HTR-8/SVneo (cell line): ENCODE measurements at regions not wholly inside any gene's neighbourhood (a gene's known extent, or its start where the extent isn't known, plus 50 kb on each side); places are given as distances from the start of the nearest gene placed in this dataset.

ENCODE experiments used
- DNase-seq: peaks from one replicate; pipeline ENCODE4 v3.0.0; 2011; ENCODE audit warnings: low spot score, mixed read lengths; ENCODE audit not compliant: insufficient read length
- FAIRE-seq: peaks from 2 replicates; lab custom pipeline; 2011; peaks lifted over from hg19 to GRCh38; lab: Jason Lieb, UNC

DNA sequence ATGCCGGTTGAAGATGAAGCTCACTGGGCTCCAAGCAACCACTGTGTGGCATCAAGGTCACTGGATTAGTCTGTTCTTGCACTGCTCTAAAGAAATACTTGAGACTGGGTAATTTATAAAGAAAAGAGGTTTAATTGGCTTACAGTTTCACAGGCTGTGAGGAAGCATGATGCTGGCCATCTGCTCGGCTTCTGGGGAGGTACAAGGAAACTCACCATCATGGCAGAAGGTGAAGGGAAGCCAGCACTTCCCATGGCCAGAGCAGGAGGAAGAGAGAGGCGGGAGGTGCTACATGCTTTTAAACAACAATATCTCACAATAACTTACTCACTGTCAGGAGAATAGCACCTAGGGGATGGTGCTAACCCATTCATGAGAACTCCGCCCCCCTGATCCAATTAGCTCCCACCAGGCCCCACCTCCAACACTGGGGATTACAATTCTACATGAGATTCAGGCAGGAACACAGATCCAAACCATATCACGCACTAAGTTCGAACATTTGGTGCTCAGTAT lies 109.7 kb upstream of the MGAT5 start:
- no peak for DNase-seq
- FAIRE-seq = no peak

GRCh38 chr2:134144651-134145050 lies 109.2 kb upstream of the MGAT5 start:
- DNase-seq (no peak), FAIRE-seq (no peak)

GRCh38 chr2:134145519-134145918 lies 108.4 kb upstream of the MGAT5 start:
- no peak for FAIRE-seq
- DNase-seq = no peak

DNA sequence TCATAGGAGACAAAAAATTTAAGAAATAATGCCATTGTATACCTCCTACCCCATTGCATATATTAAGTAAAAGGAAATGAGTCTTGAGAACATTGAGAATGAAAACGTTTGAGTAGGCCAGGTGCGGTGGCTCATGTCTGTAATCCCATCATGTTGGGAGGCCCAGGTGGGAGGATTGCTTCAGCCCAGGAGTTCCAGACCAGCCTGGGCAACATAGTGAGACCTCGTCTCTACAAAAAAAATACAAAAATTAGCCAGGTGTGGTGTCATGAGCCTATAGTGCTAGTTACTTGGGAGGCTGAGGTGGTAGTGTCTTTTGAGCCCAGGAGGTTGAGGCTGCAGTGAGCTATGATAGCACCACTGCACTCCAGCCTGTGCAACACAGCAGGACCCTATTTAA lies 107.7 kb upstream of the MGAT5 start:
- DNase-seq (no peak), FAIRE-seq (no peak)

DNA sequence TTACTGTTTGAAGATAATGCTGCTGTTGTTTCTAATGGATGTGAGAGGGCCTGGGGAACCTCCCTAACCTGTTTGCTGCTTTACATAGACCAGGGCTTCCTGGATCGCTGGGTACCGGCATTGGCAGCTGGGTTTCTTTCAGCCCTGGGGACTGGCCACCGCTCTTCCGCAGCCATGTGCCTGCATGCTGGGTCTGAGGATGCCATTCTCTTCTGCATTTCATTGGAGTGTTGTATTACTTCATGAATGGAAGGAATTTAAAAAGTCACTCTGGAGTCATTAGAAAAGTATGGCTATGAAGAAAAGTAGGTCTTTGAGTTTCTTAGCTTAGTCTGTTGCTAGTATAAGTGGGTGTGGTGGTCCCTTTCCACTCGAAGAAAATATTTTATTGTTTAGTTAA lies 107.3 kb upstream of the MGAT5 start:
- DNase-seq = no peak
- no peak for FAIRE-seq

- DNase-seq = no peak
- FAIRE-seq = no peak
Measured at GRCh38 chr2:134148172-134148571, 105.7 kb upstream of the MGAT5 start.

DNA sequence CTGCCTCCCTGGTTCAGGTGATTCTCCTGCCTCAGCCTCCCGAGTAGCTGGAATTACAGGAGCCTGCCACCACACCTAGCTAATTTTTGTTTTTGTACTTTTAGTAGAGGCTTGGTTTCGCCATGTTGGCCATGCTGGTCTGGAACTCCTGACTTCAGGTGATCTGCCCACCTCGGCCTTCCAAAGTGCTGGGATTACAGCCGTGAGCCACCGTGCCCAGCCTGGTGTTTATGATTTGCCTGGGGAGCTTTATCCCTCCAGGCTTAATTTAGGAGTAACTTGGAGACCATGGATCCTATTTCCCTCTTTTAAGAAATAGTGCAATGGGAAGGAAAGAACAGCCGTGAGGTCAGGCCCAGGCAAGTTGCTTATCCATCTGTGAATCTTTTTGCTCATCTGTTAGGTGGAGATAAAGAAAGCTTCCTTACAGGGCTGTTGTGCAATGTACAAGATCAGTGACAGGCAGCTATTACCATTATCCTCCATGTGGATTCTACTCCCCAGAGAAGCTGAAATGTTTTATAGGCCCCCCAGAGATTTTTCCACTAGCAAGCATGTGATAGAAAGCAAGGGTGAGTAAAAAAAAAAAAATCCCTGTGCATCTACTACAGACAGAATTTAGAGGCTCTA lies 104.9 kb upstream of the MGAT5 start:
- DNase-seq (no peak), FAIRE-seq (no peak)

DNA sequence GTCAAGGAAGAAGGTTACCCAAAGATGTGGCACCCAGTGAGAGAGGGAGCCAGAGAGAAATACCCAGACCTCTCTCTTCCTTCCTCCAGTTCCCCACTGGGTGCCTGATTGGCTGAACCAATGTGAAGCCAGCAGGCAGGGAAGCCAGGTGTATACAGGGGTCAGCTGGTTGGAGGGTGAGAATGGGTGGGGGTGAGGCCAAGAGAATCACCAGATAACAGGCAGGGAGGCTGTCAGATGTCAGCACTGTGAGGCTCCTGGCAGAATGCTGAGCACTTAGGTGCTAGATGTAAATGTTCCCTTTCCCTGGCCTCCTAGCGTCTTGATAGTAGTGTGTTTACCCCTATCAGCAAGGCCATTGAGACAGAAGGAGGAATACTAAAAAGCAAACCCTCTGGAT lies 104.0 kb upstream of the MGAT5 start:
- DNase-seq = no peak

GRCh38 chr2:134150760-134151159 lies 103.1 kb upstream of the MGAT5 start:
- no peak for DNase-seq

More for the DNA sequence above, 104.0 kb upstream of the MGAT5 start:
- FAIRE-seq = no peak

DNA sequence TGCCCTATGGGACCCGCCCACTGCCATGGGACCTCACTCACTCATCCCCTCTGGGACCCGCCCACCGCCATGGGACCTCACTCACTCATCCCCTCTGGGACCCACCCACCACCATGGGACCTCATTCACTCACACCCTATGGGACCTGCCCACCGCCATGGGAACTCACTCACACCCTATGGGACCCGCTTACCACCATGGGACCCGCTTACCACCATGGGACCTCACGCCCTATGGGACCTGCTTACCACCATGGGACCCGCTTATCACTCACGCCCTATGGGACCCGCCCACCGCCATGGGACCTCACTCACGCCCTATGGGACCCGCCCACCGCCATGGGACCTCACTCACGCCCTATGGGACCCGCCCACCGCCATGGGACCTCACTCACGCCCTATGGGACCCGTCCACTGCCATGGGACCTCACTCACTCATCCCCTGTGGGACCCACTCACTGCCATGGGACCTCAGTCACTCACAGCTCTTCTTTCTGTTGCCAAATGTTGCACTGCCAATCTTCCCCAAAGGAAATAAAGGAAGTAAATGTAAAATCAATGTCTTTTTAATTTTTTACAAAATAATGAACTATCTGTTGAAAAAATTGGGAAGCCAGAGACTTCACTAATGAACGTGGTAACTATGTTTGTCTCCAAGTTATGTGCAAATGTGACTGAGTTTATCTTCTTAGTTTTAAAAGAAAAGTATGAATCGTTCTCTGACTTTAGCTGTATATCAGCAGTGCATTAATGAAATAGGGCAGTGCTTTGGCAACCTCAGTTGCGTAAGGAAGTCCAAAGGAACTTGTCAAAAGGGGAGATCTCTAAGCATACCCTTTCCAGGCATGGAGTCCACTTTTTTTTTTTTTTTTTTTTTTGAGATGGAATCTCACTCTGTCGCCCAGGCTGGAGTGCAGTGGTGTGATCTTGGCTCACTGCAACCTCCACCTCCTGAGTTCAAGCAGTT lies 101.5 kb upstream of the MGAT5 start:
- DNase-seq = no peak
- FAIRE-seq = no peak

More at GRCh38 chr2:134150760-134151159, 103.1 kb upstream of the MGAT5 start:
- FAIRE-seq = no peak

GRCh38 chr2:134153294-134153880 lies 100.5 kb upstream of the MGAT5 start:
- DNase-seq (no peak), FAIRE-seq (no peak)

DNA sequence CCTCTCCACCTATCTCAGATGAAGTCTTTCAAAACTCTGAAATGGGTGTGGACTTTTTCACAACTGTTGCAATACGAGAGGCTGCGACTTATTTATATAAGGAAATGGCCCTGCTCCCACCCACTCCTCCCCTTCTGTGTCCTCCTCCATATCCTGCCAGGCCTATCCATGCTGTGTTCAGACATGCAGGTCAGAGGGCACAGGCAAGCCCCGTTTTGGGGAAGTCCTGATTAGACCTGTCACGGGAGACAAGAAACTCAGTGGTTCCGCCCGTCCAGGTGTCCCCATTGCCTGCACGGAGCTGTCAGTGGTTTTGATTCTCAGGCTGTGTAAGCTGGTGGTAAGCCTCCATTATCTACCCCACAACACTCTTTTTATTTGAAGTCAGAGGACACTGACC lies 99.6 kb upstream of the MGAT5 start:
- DNase-seq (no peak), FAIRE-seq (no peak)

- FAIRE-seq = no peak
Measured at GRCh38 chr2:134155134-134155533, 98.7 kb upstream of the MGAT5 start.

DNA sequence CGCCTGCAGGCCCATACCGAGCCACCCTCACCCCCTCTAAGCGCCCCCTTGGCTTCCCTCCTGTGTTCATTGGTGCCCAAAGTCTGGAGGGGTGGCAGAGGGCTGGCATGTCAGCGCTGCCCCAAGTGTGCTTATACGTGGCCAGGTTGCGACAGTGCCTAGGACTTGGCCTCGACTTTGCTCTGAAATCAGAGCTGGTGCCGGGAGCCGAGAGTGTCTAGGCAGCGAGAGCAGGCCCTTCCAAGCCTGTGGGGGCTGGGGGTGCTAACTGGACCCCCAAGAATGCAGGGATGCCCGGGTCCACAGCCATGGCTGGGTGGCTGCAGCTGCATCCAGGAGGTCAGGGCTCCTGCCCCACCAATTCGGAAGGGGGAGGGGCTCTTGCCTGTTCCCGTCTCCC lies 95.6 kb upstream of the MGAT5 start:
- FAIRE-seq (no peak), DNase-seq (no peak)

More at GRCh38 chr2:134155134-134155533, 98.7 kb upstream of the MGAT5 start:
- DNase-seq = no peak

GRCh38 chr2:134161170-134161547 lies 92.7 kb upstream of the MGAT5 start:
- FAIRE-seq (no peak), DNase-seq (no peak)

DNA sequence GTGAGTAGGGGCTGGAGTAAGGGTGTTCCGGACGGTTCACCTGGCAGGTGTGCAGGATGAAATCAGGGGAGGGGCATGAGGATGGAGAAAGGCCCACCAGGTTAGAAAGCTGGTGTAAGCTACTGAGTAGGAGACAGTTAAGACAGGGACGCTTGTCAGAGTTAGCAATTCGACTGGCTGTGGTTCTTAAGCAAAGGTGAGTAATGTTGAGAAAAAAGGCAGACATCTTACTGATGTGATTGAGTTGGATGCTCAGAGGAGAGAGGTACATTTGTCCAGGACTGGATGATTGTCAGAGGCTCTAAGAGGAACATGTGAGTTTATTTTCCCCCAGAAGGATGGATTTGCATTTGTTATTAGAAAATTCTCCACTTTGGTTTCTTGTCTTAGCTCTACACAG lies 90.5 kb upstream of the MGAT5 start:
- DNase-seq (no peak), FAIRE-seq (no peak)

DNA sequence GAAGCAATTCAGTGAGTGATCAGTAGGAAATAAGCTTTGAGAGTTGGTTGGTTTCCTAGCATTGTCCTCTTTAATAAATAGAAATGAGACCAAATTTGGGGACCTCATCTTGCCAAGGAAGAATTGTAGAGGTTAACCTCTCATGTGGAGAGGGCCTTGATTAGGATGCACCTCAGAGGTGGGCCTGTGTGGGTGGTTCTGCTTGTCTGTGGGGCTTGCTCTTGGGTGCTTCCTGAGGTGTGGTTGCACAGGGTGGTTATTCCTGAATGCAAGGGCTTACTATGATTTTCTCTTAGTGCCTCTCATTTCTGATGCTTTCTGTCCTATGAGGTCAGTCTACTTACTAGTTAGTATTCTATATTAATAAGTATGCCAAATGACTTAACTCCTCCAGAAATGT lies 89.6 kb upstream of the MGAT5 start:
- FAIRE-seq = no peak

GRCh38 chr2:134167015-134167414 lies 86.9 kb upstream of the MGAT5 start:
- no peak for DNase-seq

More for the DNA sequence above, 89.6 kb upstream of the MGAT5 start:
- DNase-seq = no peak

DNA sequence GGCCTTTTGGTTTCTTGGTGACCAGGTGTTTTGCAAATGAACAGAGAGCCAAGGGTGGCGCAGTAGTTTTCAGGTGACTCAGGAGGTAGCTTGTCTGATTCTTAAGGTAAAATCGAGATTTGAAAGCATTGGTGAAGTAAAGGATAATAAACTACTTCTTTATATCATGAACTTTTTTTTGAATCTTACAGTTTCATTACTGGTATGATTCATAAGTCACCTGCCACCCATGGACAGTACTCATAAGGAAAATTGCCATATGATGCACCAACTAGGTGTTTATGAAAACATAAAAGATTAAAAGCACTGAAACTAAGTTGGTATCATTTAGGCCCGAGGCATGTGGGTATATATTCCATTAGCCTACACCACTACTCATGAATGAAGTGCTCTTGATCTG lies 84.1 kb upstream of the MGAT5 start:
- FAIRE-seq = no peak

More at GRCh38 chr2:134167015-134167414, 86.9 kb upstream of the MGAT5 start:
- no peak for FAIRE-seq

DNA sequence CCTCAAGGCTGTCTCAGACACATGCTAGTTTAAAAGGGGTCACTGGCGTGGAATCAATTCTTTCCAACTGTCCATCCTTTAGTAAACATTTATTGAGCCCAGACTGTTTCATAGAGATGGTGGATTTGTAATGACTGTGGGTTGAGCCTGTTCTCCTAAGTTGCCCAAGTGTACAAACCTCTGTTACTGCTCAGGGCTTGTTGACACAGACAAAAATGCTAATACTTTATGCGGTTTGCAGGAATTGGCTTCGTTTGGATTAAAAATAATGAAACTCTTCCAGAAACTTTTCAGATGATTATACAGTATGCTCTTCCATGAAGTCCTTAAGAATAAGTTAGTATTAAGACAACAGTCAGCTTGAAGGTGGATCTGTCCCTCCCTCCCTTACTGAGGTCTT lies 83.6 kb upstream of the MGAT5 start:
- no peak for FAIRE-seq
- no peak for DNase-seq

More for the DNA sequence above, 84.1 kb upstream of the MGAT5 start:
- no peak for DNase-seq

DNA sequence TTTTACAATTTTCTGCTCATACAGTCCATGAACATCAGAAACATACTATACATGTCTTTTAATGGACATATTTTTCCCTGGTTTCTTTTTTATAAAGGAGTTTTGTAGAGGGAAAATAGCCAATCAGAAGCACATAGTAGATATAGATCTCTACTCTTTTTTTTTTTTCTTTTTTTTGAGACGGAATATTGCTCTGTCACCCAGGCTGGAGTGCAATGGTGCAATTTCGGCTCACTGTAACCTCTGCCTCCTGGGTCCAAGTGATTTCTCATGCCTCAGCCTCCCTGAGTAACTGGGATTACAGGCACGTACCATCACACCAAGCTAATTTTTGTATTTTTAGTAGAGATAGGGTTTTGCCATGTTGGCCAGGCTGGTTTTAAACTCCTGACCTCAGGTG lies 83.2 kb upstream of the MGAT5 start:
- DNase-seq (no peak), FAIRE-seq (no peak)
